HepG2 (cell line): ENCODE measurements at regions not wholly inside any gene's neighbourhood (a gene's known extent, or its start where the extent isn't known, plus 50 kb on each side); places are given as distances from the start of the nearest gene placed in this dataset.

ENCODE experiments used
- ATAC-seq: fragments of 200-7000 bp; cut with Tn5 transposase; 3 replicates; pipeline ENCODE4 v1.9.1; 2020; ENCODE audit warnings: mild to moderate bottlenecking, moderate library complexity
- BruUV-seq: library from RNA; stranded (reverse); fragments of 400-500 nt; replicated peaks from 2 replicates; lab custom pipeline; 2021; lab: Mats Ljungman, UMichigan
- CTCF ChIA-PET: fragments of 300-600 bp; formaldehyde crosslinking; extraction: SDS; loops from one replicate; lab custom pipeline; 2021; ENCODE audit warnings: low total read pairs, inconsistent platforms, low intra/inter-chr PET ratio; lab: Yijun Ruan, JAX
- POLR2A ChIA-PET: fragments of 350-600 bp; sonication (Branson Sonifier 250); formaldehyde crosslinking; loops from one replicate; lab custom pipeline; 2020; ENCODE audit warnings: antibody characterized with exemption, inconsistent platforms; lab: Yijun Ruan, JAX
- DNase-seq: peaks from one replicate; pipeline ENCODE4 v3.0.0-alpha.2; 2015; ENCODE audit warnings: low spot score
- FAIRE-seq: peaks from 3 replicates; lab custom pipeline; 2011; peaks lifted over from hg19 to GRCh38; lab: Jason Lieb, UNC
- H2AFZ ChIP-seq: one replicate; pipeline ENCODE4 v1.6.1; 2011; ENCODE audit warnings: low read length, inconsistent platforms
- H3K27ac ChIP-seq: fragments of 300-600 bp; 3 replicates; pipeline ENCODE4 v1.8.0; 2011; ENCODE audit warnings: mixed run types, mild to moderate bottlenecking, mixed read lengths, low read length, inconsistent platforms; ENCODE audit not compliant: insufficient read depth; ENCODE audit errors: extremely low read length
- H3K27me3 ChIP-seq, 2 experiments: fragments of 200-600 bp in 1 of 2; 2 replicates in 1 of 2; 3 replicates in 1 of 2; pipeline versions ENCODE4 v1.6.0 to v1.8.0; 2011; ENCODE audit warnings: low read length in 2 of 2, mild to moderate bottlenecking in 2 of 2, moderate library complexity in 2 of 2, inconsistent platforms in 1 of 2; ENCODE audit not compliant: insufficient read depth in 2 of 2, control insufficient read depth in 1 of 2
- H3K36me3 ChIP-seq, 2 experiments: fragments of 200-600 bp in 1 of 2; replicated peaks in 1 of 2; 2 replicates in 1 of 2; 3 replicates in 1 of 2; pipeline versions ENCODE4 v1.5.1 to v1.8.0; 2011; ENCODE audit warnings: low read length in 2 of 2, inconsistent platforms in 1 of 2; ENCODE audit not compliant: insufficient read depth in 2 of 2, control insufficient read depth in 1 of 2
- H3K4me1 ChIP-seq: 2 replicates; pipeline ENCODE4 v1.5.1; 2012; ENCODE audit warnings: low read length, inconsistent platforms; ENCODE audit not compliant: insufficient read depth
- H3K4me2 ChIP-seq: 2 replicates; pipeline ENCODE4 v1.6.0; 2011; ENCODE audit warnings: low read depth, low read length, inconsistent platforms
- H3K4me3 ChIP-seq, 3 experiments: fragments of 200-600 bp in 1 of 3; sonication (generic), shearing (Covaris generic) in 1 of 3; replicated peaks in 1 of 3; 2 replicates each; pipeline ENCODE4 v1.5.1; 2011 to 2016; ENCODE audit warnings: low read length in 3 of 3, inconsistent platforms in 2 of 3, low read depth in 2 of 3, mild to moderate bottlenecking in 2 of 3, control low read depth in 1 of 3, mixed read lengths in 1 of 3; ENCODE audit not compliant: insufficient read depth in 1 of 3
- H3K79me2 ChIP-seq: one replicate; pipeline ENCODE4 v1.6.1; 2011; ENCODE audit warnings: low read length, inconsistent platforms; ENCODE audit not compliant: insufficient read depth
- H3K9ac ChIP-seq: 2 replicates; pipeline ENCODE4 v1.6.0; 2011; ENCODE audit warnings: mild to moderate bottlenecking, low read depth, low read length, inconsistent platforms; ENCODE audit not compliant: insufficient read depth
- H3K9me3 ChIP-seq: 2 replicates; pipeline ENCODE4 v1.5.1; 2012; ENCODE audit warnings: mild to moderate bottlenecking, low read length
- H4K20me1 ChIP-seq: 2 replicates; pipeline ENCODE4 v1.6.0; 2011; ENCODE audit warnings: inconsistent platforms, mild to moderate bottlenecking, low read length, moderate library complexity; ENCODE audit not compliant: insufficient read depth
- ARNT ChIP-seq: fragments of 450-650 bp; IDR thresholded peaks from 2 replicates; pipeline ENCODE4 v1.6.1; 2017
- BRCA1 ChIP-seq: sonication (generic); formaldehyde crosslinking; IDR thresholded peaks from 2 replicates; pipeline ENCODE4 v1.4.0; 2020; ENCODE audit warnings: missing genetic modification reagents
- NKX3-1 ChIP-seq: sonication (generic); formaldehyde crosslinking; IDR thresholded peaks from 2 replicates; pipeline ENCODE4 v1.5.0; 2020; ENCODE audit warnings: missing genetic modification reagents
- TOPORS ChIP-seq: sonication (generic); formaldehyde crosslinking; IDR thresholded peaks from 2 replicates; pipeline ENCODE4 v1.8.0; 2023; ENCODE audit warnings: mild to moderate bottlenecking, missing genetic modification reagents
- ZNF264 ChIP-seq: sonication (generic); formaldehyde crosslinking; IDR thresholded peaks from 2 replicates; pipeline ENCODE4 v1.4.0; 2020; ENCODE audit warnings: missing genetic modification reagents
- ZNF432 ChIP-seq: sonication (generic); formaldehyde crosslinking; IDR thresholded peaks from 2 replicates; pipeline ENCODE4 v1.5.0; 2020; ENCODE audit warnings: missing genetic modification reagents, mild to moderate bottlenecking, borderline replicate concordance
- WGBS: methylation state at CpG from one replicate; pipeline ENCODE4 v1.1.6; 2017; ENCODE audit warnings: low lambda C conversion rate; 5-methylcytosine and 5-hydroxymethylcytosine counted together
- in situ Hi-C: cut with HindIII; loops from 2 replicates; pipeline ENCODE4 v1.10.0; 2017; ENCODE audit warnings: low pct_unique_long_range_greater_than_20kb; ENCODE audit not compliant: extremely low pct_ligation_motif_present
- intact Hi-C: fragments of 100-400 bp; cut with micrococcal nuclease; formaldehyde crosslinking; loops from one replicate; pipeline ENCODE4 v1.10.0; 2022; ENCODE audit not compliant: unreplicated experiment
- TF ChIP-seq, protein P1 (sequence below): sonication (generic); formaldehyde crosslinking; IDR thresholded peaks from 2 replicates; pipeline ENCODE4 v1.4.0; 2020; ENCODE audit warnings: mild to moderate bottlenecking, missing genetic modification reagents, borderline replicate concordance

DNA sequence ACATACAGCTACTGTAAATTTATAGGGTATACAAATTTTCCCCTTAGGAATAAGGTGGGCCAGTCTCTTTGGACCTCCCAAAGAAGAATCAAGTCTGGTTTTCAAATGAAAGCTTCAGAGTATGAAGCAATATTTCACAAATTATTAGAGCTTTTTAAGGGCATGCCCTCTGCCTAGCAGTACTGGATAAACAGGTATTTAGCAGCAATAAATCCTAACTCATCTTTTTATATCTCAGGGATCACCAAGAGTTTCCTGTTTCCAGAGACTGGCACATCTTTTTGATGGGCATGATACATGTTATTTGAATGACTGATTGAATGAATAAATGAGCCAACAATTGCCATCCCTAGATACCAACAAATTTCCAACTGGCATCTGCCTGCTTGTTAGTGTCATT is 190.4 kb downstream of the NRIP1 start:
- BruUV-seq = no TSS peak
- Histone ChIP-seq H3K4me1 (peaks cover 59% of the 10 kb centered on the region), H3K4me2 (no peak overlapping the region), H3K79me2 (peaks cover 10% of the 10 kb centered on the region), H3K4me3 (no peak overlapping the region), H3K9ac (no peak overlapping the region), H3K27me3 (no peaks in the 10 kb centered on the region), H3K36me3 (no peaks in the 10 kb centered on the region), H2AFZ (no peak overlapping the region), H3K27ac (no peak overlapping the region)
- CTCF ChIA-PET = no interaction called here
- no peak for FAIRE-seq
- in situ Hi-C loops = loop anchor here (25.0 kb wide), 1 partner anchor 613 kb away; no protein-coding TSS in a partner anchor
- intact Hi-C loops = no loop called here
- POLR2A ChIA-PET = interaction anchor here (0.7 to 1.1 kb wide), 2 partner anchors 10 to 191 kb away, joined by 3 to 4 read pairs; partner anchors contain the start of gene NRIP1
- TF ChIP-seq TOPORS (CRISPR knock-in tag) (no peak), ARNT (no peak), BRCA1 (no peak)
- TF ChIP-seq, all 625 proteins: peak for 0
- DNase-seq = no peak
- no peak for ATAC-seq
- H4K20me1 ChIP-seq = no peaks in the 10 kb centered on the region
- no peaks in the 10 kb centered on the region for H3K9me3 ChIP-seq

DNA sequence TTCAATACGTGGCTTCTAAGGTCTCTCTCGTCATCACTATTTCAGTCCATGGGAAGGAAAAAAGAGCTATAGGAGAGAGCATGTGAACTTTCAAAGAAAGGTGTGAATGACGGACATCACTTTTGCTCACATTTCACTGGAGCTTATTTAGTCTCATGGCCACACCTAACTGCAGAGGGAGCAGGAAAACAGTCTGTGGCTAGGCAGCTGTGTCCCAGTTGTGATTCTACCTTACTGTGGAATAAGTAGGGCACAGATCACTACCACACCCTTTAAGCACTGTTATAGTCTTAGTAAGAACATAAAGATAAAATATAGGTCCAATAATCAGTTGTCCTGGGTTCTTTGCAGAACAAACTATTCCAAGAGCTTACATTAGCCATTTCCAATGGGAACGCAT is 192.9 kb downstream of the NRIP1 start:
- no TSS peak for BruUV-seq
- WGBS = 90% methylated on average over 4 of the region's 4 CpGs
- no peak for ATAC-seq
- in situ Hi-C loops = loop anchor here (25.0 kb wide), 1 partner anchor 615 kb away; no protein-coding TSS in a partner anchor
- Histone ChIP-seq H4K20me1 (no peaks in the 10 kb centered on the region), H3K4me3 (no peak overlapping the region), H3K4me2 (no peak overlapping the region), H3K9ac (no peak overlapping the region), H3K4me1 (peaks cover 48% of the 10 kb centered on the region), H3K36me3 (no peaks in the 10 kb centered on the region), H3K27ac (no peak overlapping the region), H3K9me3 (no peaks in the 10 kb centered on the region), H3K27me3 (no peaks in the 10 kb centered on the region), H2AFZ (no peak overlapping the region), H3K79me2 (peaks cover 10% of the 10 kb centered on the region)
- CTCF ChIA-PET = no interaction called here
- no peak for FAIRE-seq
- POLR2A ChIA-PET = no interaction called here
- intact Hi-C loops = no loop called here
- TF ChIP-seq NKX3-1 (CRISPR knock-in tag) (no peak), ZNF432 (no peak), ZNF264 (CRISPR knock-in tag) (no peak)
- TF ChIP-seq, protein P1, sequence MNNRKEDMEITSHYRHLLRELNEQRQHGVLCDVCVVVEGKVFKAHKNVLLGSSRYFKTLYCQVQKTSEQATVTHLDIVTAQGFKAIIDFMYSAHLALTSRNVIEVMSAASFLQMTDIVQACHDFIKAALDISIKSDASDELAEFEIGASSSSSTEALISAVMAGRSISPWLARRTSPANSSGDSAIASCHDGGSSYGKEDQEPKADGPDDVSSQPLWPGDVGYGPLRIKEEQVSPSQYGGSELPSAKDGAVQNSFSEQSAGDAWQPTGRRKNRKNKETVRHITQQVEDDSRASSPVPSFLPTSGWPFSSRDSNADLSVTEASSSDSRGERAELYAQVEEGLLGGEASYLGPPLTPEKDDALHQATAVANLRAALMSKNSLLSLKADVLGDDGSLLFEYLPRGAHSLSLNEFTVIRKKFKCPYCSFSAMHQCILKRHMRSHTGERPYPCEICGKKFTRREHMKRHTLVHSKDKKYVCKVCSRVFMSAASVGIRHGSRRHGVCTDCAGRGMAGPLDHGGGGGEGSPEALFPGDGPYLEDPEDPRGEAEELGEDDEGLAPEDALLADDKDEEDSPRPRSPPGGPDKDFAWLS (CRISPR knock-in tag) = no peak
- no peak for DNase-seq
